PC-3 (cell line): ENCODE measurements at regions not wholly inside any gene's neighbourhood (a gene's known extent, or its start where the extent isn't known, plus 50 kb on each side); places are given as distances from the start of the nearest gene placed in this dataset.

Experiments used
- EZH2 ChIP-seq: fragments of 300-600 bp; sonication (generic); IDR thresholded peaks from one replicate; pipeline ENCODE4 v1.6.1; 2017; ENCODE audit warnings: antibody characterized with exemption, mild to moderate bottlenecking, low read length; ENCODE audit not compliant: unreplicated experiment
- EZH2phosphoT487 ChIP-seq: fragments of 300-600 bp; sonication (generic); IDR thresholded peaks from 2 replicates; pipeline ENCODE4 v1.6.1; 2018; ENCODE audit warnings: mild to moderate bottlenecking, antibody characterized with exemption, low read length, borderline replicate concordance
- TF ChIP-seq, protein P1 (sequence below): fragments of 300-600 bp; sonication (generic); conservative IDR thresholded peaks from 2 replicates; pipeline ENCODE4 v1.5.1; 2017; ENCODE audit warnings: antibody characterized with exemption, low read depth, mild to moderate bottlenecking, low read length

- TF ChIP-seq, protein P1, sequence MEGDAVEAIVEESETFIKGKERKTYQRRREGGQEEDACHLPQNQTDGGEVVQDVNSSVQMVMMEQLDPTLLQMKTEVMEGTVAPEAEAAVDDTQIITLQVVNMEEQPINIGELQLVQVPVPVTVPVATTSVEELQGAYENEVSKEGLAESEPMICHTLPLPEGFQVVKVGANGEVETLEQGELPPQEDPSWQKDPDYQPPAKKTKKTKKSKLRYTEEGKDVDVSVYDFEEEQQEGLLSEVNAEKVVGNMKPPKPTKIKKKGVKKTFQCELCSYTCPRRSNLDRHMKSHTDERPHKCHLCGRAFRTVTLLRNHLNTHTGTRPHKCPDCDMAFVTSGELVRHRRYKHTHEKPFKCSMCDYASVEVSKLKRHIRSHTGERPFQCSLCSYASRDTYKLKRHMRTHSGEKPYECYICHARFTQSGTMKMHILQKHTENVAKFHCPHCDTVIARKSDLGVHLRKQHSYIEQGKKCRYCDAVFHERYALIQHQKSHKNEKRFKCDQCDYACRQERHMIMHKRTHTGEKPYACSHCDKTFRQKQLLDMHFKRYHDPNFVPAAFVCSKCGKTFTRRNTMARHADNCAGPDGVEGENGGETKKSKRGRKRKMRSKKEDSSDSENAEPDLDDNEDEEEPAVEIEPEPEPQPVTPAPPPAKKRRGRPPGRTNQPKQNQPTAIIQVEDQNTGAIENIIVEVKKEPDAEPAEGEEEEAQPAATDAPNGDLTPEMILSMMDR = no peak
- no peak for TF ChIP-seq EZH2
- no peak for TF ChIP-seq EZH2phosphoT487
These were observed 116.4 kb upstream of the NLRP1 start for GRCh38 chr17:5700745-5701144.
